Activated B cell treated with CpG ODN at 0.5 μM for 24 hours (primary cell): ENCODE measurements at regions not wholly inside any gene's neighbourhood (a gene's known extent, or its start where the extent isn't known, plus 50 kb on each side); places are given as distances from the start of the nearest gene placed in this dataset.

Experiments
- ATAC-seq: fragments of 200-7000 bp; cut with Tn5 transposase; one replicate; pipeline ENCODE4 v1.10.0; 2021; ENCODE audit warnings: low read depth, mild to moderate bottlenecking, moderate library complexity
- CTCF ChIA-PET: fragments of 350-600 bp; sonication (Branson Sonifier 250); formaldehyde crosslinking; loops from one replicate; lab custom pipeline; 2021; ENCODE audit warnings: antibody characterized with exemption; lab: Charles Lee
- POLR2A ChIA-PET: fragments of 350-600 bp; sonication (Branson Sonifier 250); formaldehyde crosslinking; loops from one replicate; lab custom pipeline; 2021; ENCODE audit warnings: antibody characterized with exemption; lab: Charles Lee
- DNase-seq: peaks from one replicate; pipeline ENCODE4 v3.0.0; 2022
- H3K27ac Mint-ChIP-seq: one replicate; pipeline ENCODE4 v1.8.0; 2020; ENCODE audit warnings: mixed read lengths
- H3K27me3 Mint-ChIP-seq: one replicate; pipeline ENCODE4 v1.8.0; 2021; ENCODE audit warnings: mixed read lengths
- H3K36me3 Mint-ChIP-seq: one replicate; pipeline ENCODE4 v1.8.0; 2021; ENCODE audit warnings: low read depth, mixed read lengths
- H3K4me1 Mint-ChIP-seq: one replicate; pipeline ENCODE4 v1.8.0; 2021; ENCODE audit warnings: mixed read lengths
- H3K4me3 Mint-ChIP-seq: one replicate; pipeline ENCODE4 v1.8.0; 2020; ENCODE audit warnings: mild to moderate bottlenecking, mixed read lengths
- H3K9me3 Mint-ChIP-seq: one replicate; pipeline ENCODE4 v1.8.0; 2020; ENCODE audit warnings: mixed read lengths
- intact Hi-C: fragments of 100-400 bp; cut with micrococcal nuclease; formaldehyde crosslinking; loops from one replicate; pipeline ENCODE4 v1.15.1; 2024
- TF ChIP-seq, protein P1 (sequence below): fragments of 200-600 bp; IDR thresholded peaks from one replicate; pipeline ENCODE4 v1.8.0; 2022; ENCODE audit warnings: antibody characterized with exemption, mild to moderate bottlenecking

DNA sequence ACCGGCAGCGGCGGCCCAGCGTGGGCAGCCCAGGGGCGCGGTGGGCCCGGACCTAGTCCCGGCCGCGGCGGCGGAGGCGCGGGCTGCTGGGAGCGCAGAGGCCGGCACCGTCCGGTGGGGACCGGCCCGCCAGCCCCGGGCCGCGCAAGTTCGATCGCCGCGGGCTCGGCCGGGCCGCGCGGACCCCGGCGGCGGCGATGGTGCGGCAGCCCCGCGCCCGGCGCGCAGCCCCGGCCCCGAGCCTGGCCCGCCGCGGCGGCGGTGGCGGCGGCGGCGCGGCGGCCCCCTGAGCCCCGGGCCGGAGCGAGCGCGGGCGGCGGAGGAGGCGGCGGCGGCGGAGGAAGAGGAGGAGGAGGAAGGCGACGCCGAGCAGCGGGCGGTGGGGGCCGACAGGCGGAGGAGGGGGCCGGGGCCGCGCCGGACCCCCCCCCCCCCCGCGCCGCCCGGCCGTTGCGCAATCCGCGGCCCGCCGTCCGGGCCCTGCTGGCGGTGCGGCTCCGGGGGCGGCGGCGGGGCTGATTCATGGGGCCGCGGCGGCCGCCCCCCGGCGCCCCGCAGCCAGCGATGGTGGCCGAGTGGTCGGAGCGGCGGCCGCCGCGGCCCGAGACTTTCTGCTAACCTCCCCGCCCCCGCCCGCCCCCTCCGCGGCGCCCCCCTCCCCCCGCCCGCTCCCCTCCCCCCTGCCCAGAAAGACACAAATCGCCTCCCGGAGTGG lies 1251.9 kb downstream of the BRD1 start:
- POLR2A ChIA-PET, result no interaction called here
- Mint-ChIP-seq H3K4me1 (peaks cover 2% of the 10 kb centered on the region), H3K36me3 (no peaks in the 10 kb centered on the region), H3K27ac (no peak overlapping the region), H3K27me3 (peaks cover 26% of the 10 kb centered on the region), H3K4me3 (no peak overlapping the region), H3K9me3 (peaks cover 10% of the 10 kb centered on the region)
- CTCF ChIA-PET, result no interaction called here
- intact Hi-C loops, result no loop called here
- ATAC-seq, result no peak
- TF ChIP-seq, protein P1, sequence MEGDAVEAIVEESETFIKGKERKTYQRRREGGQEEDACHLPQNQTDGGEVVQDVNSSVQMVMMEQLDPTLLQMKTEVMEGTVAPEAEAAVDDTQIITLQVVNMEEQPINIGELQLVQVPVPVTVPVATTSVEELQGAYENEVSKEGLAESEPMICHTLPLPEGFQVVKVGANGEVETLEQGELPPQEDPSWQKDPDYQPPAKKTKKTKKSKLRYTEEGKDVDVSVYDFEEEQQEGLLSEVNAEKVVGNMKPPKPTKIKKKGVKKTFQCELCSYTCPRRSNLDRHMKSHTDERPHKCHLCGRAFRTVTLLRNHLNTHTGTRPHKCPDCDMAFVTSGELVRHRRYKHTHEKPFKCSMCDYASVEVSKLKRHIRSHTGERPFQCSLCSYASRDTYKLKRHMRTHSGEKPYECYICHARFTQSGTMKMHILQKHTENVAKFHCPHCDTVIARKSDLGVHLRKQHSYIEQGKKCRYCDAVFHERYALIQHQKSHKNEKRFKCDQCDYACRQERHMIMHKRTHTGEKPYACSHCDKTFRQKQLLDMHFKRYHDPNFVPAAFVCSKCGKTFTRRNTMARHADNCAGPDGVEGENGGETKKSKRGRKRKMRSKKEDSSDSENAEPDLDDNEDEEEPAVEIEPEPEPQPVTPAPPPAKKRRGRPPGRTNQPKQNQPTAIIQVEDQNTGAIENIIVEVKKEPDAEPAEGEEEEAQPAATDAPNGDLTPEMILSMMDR, result no peak
- no peak for DNase-seq

DNA sequence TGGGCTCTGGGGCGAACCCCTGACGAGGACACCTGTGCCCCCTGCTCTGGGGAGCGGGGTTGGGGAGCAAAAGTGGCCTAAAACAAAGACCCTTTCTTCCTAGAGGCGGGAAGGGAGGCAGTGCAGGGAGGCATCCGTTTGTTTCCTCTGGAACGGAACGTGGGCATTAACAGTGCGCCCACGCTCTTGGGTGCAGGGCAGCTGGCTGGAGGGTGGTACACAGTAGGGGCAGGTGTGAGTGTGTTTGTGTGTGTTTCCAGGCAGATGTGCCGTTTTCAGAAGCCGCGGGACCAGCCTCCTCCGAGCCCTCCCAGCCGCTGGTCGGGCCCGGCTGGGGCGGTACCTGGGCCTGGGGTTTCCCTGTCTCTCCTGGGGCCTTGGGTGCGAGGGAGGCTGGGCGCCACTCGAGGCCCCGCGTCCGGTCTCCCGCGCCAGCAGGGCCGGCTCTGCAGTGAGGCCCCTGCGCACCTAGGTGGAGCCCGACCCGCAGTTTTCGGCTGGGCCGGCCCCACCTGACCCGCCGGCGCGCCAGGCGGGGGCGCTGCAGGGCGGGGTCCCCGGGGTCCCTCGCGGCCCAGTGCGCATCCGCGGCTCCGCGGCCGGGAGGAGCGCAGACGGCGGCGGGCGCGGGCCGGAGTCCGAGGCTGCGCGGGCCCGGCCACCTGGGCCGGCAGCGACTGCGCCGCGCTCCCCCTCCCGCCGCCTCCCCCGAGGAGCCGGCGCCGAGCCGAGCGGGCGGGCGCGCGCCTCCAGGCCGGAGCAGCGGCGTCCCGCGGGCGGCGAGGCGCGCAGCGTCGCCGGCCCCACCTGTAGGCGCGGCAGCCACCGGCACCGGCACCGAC lies 1252.7 kb downstream of the BRD1 start:
- peaks cover 26% of the 10 kb centered on the region for H3K27me3 Mint-ChIP-seq
- ChIA-PET POLR2A (no interaction called here), CTCF (no interaction called here)
- H3K36me3 Mint-ChIP-seq, result no peaks in the 10 kb centered on the region
- no peak overlapping the region for H3K4me3 Mint-ChIP-seq
- TF ChIP-seq, protein P1, result no peak
- H3K27ac Mint-ChIP-seq, result no peak overlapping the region
- peaks cover 2% of the 10 kb centered on the region for H3K4me1 Mint-ChIP-seq
- intact Hi-C loops, result no loop called here
- H3K9me3 Mint-ChIP-seq, result peaks cover 17% of the 10 kb centered on the region
- DNase-seq (no peak), ATAC-seq (no peak)

DNA sequence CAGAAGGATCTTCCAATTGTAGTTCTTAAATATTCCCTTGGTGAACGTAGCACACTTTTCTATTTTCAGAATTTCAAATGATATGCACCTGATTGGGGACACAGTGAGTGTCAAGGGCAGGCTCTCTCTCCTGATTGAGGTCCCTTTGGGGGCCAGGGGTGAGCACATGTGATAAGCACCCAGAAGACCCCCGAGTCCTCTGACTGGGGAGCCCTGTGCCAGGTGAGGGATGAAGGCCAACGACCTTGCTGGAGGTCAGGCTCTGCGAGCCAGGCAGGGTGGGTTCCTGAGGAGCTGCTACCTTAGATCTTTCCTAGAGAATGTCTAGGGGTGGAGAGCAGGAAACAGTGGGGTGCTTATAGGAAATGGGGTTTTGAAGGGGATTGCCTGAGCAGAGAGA lies 1253.9 kb downstream of the BRD1 start:
- DNase-seq (no peak), ATAC-seq (no peak)
- peaks cover 26% of the 10 kb centered on the region for H3K27me3 Mint-ChIP-seq
- ChIA-PET POLR2A (no interaction called here), CTCF (no interaction called here)
- TF ChIP-seq, protein P1, result no peak
- peaks cover 18% of the 10 kb centered on the region for H3K9me3 Mint-ChIP-seq
- no peak overlapping the region for H3K4me3 Mint-ChIP-seq
- peaks cover 2% of the 10 kb centered on the region for H3K4me1 Mint-ChIP-seq
- H3K27ac Mint-ChIP-seq, result no peak overlapping the region
- no peaks in the 10 kb centered on the region for H3K36me3 Mint-ChIP-seq
- intact Hi-C loops, result no loop called here

DNA sequence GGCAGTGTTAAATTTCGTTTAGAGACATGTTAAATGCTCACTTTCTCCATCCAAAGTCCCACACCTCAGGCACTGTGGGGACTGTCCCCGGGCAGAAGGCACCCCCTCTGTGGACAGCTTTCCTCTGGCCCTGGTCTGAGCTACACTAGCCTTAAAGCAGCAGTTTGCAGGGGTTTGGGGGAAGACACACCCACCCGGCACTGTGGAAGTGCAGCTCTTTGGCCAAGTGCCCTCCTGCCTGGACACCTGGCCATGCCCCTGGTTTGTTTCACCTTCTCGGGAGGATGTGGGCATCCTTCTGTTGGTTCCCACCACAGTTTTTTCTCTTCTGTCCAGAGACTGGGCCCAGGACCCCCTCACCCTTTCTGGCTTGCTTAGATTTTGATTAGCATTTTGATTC lies 1254.7 kb downstream of the BRD1 start:
- Mint-ChIP-seq H3K36me3 (no peaks in the 10 kb centered on the region), H3K4me3 (no peak overlapping the region), H3K9me3 (peaks cover 18% of the 10 kb centered on the region), H3K4me1 (peaks cover 2% of the 10 kb centered on the region), H3K27ac (no peak overlapping the region), H3K27me3 (peaks cover 25% of the 10 kb centered on the region)
- intact Hi-C loops, result no loop called here
- DNase-seq (no peak), ATAC-seq (no peak)
- CTCF ChIA-PET, result no interaction called here
- TF ChIP-seq, protein P1, result no peak
- POLR2A ChIA-PET, result no interaction called here

DNA sequence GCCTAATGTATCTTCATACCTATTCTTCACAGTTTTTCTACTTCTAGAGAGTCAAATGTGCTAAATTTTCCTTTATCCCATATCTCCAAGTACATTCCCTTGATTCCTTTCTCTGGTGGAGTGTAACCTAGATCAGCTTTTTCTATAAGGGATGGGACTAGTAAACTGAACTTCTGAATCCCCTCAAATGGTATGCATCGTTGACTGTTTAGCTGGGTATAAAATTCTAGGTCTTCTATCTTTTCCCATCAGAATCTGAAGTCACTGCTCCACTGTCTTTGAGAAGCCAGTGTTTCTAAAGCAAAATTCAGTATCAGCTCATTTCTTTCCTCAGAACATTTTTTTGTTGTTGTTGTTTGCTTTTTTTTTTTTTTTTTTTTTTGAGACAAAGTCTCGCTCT lies 1256.8 kb downstream of the BRD1 start:
- ChIA-PET POLR2A (no interaction called here), CTCF (no interaction called here)
- H3K36me3 Mint-ChIP-seq, result no peaks in the 10 kb centered on the region
- TF ChIP-seq, protein P1, result no peak
- no peak for ATAC-seq
- peaks cover 6% of the 10 kb centered on the region for H3K4me1 Mint-ChIP-seq
- H3K27ac Mint-ChIP-seq, result no peak overlapping the region
- H3K4me3 Mint-ChIP-seq, result no peak overlapping the region
- no peak for DNase-seq
- intact Hi-C loops, result no loop called here
- H3K9me3 Mint-ChIP-seq, result peaks cover 18% of the 10 kb centered on the region
- peaks cover 24% of the 10 kb centered on the region for H3K27me3 Mint-ChIP-seq
